ENCODE measurements at regions not wholly inside any gene's neighbourhood (a gene's known extent, or its start where the extent isn't known, plus 50 kb on each side); places are given as distances from the start of the nearest gene placed in this dataset.
"Not testable (repeated sequence)": the region's sequence is repeated elsewhere in the genome, so short reads cannot be mapped to it uniquely, and the experiment has no call there.

DNA sequence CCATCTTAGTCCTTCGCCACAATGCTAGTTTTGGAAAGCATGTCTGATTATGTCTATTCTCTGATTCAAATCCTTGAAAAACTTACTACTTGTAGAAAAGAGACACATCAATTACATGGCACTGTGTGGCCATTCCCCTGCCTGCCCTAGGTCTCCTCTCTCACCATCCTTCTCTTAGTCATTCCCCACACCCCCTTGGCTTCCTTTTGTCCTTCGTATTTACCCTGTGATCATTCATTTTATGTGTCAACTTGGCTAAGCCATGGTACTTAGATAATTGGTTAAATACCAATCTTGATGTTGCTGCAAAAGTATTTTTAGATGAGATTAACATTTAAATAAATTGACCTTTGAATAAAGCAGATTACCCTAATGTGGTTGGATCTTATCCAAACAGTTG lies 122.9 kb upstream of the CDH11 start:
- no peak for DNase-seq (ENCODE audit: low read depth)
- TF ChIP-seq, protein P1, sequence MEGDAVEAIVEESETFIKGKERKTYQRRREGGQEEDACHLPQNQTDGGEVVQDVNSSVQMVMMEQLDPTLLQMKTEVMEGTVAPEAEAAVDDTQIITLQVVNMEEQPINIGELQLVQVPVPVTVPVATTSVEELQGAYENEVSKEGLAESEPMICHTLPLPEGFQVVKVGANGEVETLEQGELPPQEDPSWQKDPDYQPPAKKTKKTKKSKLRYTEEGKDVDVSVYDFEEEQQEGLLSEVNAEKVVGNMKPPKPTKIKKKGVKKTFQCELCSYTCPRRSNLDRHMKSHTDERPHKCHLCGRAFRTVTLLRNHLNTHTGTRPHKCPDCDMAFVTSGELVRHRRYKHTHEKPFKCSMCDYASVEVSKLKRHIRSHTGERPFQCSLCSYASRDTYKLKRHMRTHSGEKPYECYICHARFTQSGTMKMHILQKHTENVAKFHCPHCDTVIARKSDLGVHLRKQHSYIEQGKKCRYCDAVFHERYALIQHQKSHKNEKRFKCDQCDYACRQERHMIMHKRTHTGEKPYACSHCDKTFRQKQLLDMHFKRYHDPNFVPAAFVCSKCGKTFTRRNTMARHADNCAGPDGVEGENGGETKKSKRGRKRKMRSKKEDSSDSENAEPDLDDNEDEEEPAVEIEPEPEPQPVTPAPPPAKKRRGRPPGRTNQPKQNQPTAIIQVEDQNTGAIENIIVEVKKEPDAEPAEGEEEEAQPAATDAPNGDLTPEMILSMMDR (IDR thresholded peaks at IDR 0.05; ENCODE audit: control insufficient read depth, extremely low read depth, insufficient read depth), result no peak
- no peak overlapping the region for H3K4me3 ChIP-seq (ENCODE audit: low read depth, low read length)

DNA sequence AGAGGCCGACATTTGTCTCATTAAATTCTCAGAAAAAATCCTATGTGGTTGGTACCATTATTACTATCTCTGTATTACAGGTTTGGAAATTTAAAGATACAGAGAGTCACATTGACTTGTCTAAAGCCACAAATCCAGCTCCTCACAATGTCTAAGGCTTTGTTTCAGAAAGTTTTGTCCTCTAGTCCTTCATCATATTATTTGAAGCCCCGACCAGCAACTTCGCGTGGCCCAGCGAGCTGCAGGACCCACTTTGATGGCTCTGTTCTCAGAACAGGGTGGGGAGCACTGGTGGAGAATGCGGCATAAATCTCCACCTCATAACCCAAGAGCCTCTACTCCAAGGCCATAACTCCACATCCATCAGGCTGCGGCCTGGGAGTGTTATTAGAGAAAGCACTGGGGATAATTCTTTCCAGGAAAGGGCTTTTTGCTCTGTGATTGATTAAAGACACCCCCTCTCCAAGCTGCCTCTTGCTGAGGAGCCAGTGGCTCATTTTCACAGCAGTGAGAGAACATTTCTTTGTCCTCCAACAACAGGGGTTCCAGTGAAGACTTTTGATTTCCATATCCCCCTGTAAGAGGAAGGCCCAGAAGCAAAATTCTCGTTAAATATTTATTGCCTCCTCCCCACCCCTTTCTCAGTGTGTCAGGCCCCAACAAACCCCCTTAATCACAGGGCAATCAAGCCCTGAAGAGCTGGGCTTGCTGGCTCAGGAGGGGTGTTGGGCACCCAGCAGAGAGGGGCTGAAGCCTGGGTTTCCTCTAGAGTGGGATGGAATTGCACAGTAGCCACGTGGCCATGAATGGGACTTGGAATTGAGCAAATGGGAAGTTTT lies 113.7 kb upstream of the CDH11 start:
- no peak for DNase-seq (ENCODE audit: low read depth)
- no peak overlapping the region for H3K4me3 ChIP-seq (ENCODE audit: low read depth, low read length)
- TF ChIP-seq, protein P1 (IDR thresholded peaks at IDR 0.05; ENCODE audit: control insufficient read depth, extremely low read depth, insufficient read depth), result no peak

DNA sequence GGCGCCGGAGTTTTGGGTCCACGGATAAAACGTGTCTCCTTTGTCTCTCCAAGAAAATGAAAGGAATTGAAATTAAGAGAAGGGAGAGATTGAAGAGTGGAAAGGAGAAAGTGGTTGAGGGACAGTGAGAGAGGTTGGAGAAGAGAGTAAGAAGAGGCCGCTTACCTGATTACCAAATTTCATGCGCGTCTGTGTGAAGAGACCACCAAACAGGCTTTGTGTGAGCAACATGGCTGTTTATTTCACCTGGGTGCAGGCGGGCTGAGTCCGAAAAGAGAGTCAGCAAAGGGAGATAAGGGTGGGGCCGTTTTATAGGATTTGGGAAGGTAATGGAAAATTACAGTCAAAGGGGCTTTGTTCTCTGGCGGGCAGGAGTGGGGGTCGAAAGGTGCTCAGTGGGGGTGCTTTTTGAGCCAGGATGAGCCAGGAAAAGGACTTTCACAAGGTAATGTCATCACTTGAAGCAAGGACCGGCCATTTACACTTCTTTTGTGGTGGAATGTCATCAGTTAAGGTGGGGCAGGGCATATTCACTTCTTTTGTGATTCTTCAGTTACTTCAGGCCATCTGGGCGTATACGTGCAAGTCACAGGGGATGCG lies 113.0 kb upstream of the CDH11 start:
- not testable (repeated sequence) for H3K4me3 ChIP-seq (ENCODE audit: low read depth, low read length)

DNA sequence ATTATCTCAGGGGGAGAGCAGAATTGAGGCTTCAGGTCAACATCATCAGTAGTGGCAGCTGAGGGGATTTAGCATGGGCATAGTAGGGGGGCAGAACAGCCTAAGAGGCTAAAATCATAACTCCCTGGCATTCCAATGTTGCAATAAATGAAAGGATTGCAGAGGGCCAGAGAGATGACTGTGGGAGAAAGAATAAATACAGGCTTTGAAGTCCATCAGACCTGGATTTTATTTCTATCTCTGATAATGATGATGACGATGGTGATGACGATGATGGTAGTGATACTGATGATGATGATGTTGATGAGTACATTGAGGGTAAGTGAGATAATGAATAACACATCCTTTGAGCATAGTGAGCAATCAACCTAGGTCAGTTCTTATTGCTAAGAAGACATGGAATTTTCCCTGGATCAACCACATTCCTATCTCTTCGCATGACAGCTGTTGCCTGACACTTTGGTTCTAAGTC lies 107.4 kb upstream of the CDH11 start:
- no peak for DNase-seq (ENCODE audit: low read depth)
- TF ChIP-seq, protein P1 (IDR thresholded peaks at IDR 0.05; ENCODE audit: control insufficient read depth, extremely low read depth, insufficient read depth), result no peak
- no peak overlapping the region for H3K4me3 ChIP-seq (ENCODE audit: low read depth, low read length)

More for the DNA sequence above, 113.0 kb upstream of the CDH11 start:
- DNase-seq (ENCODE audit: low read depth), result not testable (repeated sequence)

DNA sequence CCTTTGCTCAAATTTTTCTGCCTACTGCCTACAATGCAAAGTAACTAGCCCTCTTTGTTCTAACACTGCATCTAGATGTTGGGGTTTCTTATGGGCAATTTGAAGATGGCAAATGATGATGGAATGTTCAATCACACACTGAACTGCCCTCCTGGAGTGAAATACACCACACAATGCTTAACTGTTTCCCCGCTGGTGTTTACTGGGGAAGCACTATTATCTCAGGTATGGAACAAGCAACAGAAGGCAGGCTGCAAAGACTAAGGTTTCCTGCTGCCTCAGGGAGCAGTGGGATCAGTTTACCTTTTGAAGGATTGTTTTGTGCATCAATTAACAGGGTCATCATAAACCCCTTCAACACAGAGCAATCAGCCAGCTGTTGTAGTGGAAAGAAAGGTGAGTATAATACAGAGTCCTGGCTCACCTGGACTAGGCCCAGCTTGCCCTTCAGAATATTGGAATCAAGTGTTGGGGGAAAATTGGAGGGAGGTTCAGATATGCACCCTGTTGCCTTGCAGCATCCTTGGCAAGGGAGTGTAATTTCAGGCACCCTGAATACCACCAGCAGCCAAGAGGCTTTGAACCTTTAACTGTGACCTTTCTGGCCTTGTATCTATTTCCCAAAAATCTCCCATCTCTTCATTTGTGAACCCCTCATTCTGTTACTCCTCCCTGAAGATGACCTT lies 105.4 kb upstream of the CDH11 start:
- no peak overlapping the region for H3K4me3 ChIP-seq (ENCODE audit: low read depth, low read length)
- TF ChIP-seq, protein P1 (IDR thresholded peaks at IDR 0.05; ENCODE audit: control insufficient read depth, extremely low read depth, insufficient read depth), result no peak
- no peak for DNase-seq (ENCODE audit: low read depth)

DNA sequence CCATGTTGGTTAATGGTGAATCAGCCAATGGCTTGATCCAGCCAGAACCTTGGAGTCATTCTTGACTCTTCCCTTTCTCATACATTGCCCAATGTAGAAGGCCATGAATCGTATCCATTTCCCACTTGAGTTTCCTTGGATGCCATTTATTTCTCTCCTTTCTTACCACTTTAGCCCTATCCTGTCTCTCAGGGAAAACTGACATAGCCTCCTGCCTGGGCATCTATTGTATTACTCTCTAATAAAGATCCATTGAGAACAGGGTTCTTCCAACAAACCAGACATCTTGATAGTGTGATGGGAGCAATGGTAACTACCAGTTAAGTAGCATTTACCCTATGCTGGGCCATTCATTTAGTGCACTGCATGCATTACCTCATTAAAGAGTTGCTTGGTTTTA lies 104.2 kb upstream of the CDH11 start:
- no peak for DNase-seq (ENCODE audit: low read depth)
- TF ChIP-seq, protein P1 (IDR thresholded peaks at IDR 0.05; ENCODE audit: control insufficient read depth, extremely low read depth, insufficient read depth), result no peak
- no peak overlapping the region for H3K4me3 ChIP-seq (ENCODE audit: low read depth, low read length)

DNA sequence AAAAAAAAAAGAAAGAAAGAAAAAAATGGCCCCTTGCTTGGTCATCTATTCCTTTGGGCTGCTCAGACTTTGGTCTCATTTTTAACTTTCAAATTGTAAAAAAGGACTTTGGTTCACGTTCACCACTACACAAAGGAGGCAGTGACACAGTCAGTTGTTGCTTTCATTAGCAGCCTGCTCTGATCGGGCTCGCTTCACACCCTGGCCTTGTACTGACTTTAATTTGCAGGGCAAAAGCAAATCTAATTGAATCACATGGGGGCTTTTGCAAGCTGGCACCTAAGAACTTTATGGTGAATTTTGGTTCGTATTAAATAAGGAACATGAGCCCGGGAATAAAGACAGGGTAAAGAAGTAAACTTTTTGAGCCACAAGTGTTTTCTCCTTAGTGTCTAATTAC lies 103.6 kb upstream of the CDH11 start:
- no peak overlapping the region for H3K4me3 ChIP-seq (ENCODE audit: low read depth, low read length)
- no peak for DNase-seq (ENCODE audit: low read depth)
- TF ChIP-seq, protein P1 (IDR thresholded peaks at IDR 0.05; ENCODE audit: control insufficient read depth, extremely low read depth, insufficient read depth), result no peak
